WI38 (cell line): ENCODE measurements at regions not wholly inside any gene's neighbourhood (a gene's known extent, or its start where the extent isn't known, plus 50 kb on each side); places are given as distances from the start of the nearest gene placed in this dataset.

Experiments
- H3K4me3 ChIP-seq: 2 replicates; pipeline ENCODE4 v1.5.1; 2011; ENCODE audit warnings: low read depth, mild to moderate bottlenecking, control low read depth, low read length
- TF ChIP-seq, protein P1 (sequence below): IDR thresholded peaks from 2 replicates; pipeline ENCODE4 v1.5.1; 2012; ENCODE audit warnings: low read depth, mild to moderate bottlenecking, control low read depth, low read length

DNA sequence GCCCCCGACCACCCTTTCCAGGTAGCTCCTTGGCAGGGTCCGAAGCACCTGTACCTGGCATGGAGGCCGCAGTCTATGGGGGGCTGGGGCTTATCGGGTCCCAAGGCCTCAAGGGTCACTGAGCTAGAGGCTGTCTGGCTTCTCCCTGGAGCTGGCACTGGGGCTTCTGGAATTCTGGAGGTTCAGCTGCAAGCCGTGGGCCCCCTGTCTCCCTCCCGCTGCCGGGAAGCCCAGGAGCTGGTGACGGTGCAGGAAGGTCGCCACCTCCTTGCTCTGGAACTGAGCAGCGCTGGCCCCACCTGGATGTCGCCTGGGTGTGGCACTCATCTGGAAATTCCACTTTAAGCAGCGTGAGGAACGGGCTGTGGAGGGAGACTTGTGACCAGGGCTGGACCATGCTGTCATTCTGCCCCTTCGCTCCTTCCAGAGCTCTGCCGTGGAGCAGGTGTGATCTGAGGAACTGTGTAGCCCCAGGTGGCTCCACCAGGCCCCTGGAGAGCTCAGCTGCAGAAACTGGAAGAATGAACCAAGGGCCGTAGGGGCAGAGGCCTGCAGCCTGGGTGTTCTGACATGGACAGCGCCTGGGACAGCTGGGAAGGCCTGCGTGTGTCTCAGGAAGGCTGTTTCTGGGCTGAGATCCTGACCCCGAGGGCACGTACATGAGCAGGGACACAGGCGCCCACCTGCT is 129.7 kb upstream of the PPP2R2D start:
- no peak overlapping the region for H3K4me3 ChIP-seq
- TF ChIP-seq, protein P1, sequence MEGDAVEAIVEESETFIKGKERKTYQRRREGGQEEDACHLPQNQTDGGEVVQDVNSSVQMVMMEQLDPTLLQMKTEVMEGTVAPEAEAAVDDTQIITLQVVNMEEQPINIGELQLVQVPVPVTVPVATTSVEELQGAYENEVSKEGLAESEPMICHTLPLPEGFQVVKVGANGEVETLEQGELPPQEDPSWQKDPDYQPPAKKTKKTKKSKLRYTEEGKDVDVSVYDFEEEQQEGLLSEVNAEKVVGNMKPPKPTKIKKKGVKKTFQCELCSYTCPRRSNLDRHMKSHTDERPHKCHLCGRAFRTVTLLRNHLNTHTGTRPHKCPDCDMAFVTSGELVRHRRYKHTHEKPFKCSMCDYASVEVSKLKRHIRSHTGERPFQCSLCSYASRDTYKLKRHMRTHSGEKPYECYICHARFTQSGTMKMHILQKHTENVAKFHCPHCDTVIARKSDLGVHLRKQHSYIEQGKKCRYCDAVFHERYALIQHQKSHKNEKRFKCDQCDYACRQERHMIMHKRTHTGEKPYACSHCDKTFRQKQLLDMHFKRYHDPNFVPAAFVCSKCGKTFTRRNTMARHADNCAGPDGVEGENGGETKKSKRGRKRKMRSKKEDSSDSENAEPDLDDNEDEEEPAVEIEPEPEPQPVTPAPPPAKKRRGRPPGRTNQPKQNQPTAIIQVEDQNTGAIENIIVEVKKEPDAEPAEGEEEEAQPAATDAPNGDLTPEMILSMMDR = no peak

- H3K4me3 ChIP-seq = no peak overlapping the region
- TF ChIP-seq, protein P1 = no peak
Observed at GRCh38 chr10:131771634-131772358, 129.0 kb upstream of the PPP2R2D start.

DNA sequence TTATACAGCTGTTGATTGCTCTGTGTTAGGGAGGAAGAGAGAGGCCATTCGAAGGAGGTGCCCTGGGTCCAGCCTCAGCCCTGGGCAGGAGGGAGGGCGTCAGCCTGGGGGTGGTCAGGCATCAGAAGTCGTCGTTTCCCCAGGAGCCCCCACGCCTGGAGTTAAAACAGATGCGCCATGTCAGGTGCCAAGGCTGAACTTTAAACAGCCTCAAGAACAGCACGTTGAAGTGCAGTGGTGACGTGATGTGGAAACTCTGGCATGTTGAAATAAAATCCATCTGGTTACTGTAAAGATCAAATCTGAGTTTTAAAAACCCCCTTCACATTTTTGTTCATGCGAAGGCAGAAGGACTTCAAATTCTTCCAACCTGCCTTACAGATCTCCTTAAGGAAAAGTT is 128.4 kb upstream of the PPP2R2D start:
- TF ChIP-seq, protein P1 = no peak
- H3K4me3 ChIP-seq = no peak overlapping the region

GRCh38 chr10:131773370-131774343 is 127.2 kb upstream of the PPP2R2D start:
- TF ChIP-seq, protein P1 = no peak
- H3K4me3 ChIP-seq = no peak overlapping the region

- TF ChIP-seq, protein P1 = no peak
- H3K4me3 ChIP-seq = no peak overlapping the region
Observed at GRCh38 chr10:131774681-131775085, 126.1 kb upstream of the PPP2R2D start.

GRCh38 chr10:131775433-131775832 is 125.4 kb upstream of the PPP2R2D start:
- H3K4me3 ChIP-seq = no peak overlapping the region
- TF ChIP-seq, protein P1 = no peak

- H3K4me3 ChIP-seq = no peak overlapping the region
- TF ChIP-seq, protein P1 = no peak
Observed at GRCh38 chr10:131775833-131776232, 125.0 kb upstream of the PPP2R2D start.
